ENCODE measurements at regions not wholly inside any gene's neighbourhood (a gene's known extent, or its start where the extent isn't known, plus 50 kb on each side); places are given as distances from the start of the nearest gene placed in this dataset.

GRCh38 chr1:164977561-164977960, 379.0 kb downstream of the LMX1A start:
- TF ChIP-seq CTCF (IDR thresholded peaks at IDR 0.05) (no peak), POLR2A (IDR thresholded peaks at IDR 0.05) (no peak), POLR2AphosphoS5 (IDR thresholded peaks at IDR 0.05) (no peak)
